ENCODE measurements at regions not wholly inside any gene's neighbourhood (a gene's known extent, or its start where the extent isn't known, plus 50 kb on each side); places are given as distances from the start of the nearest gene placed in this dataset.

- Histone ChIP-seq H4K20me1 (replicated peaks in 1 of 2; ENCODE audit: control insufficient read depth in 1 of 2, insufficient read depth in 2 of 2, low read length in 2 of 2) (no peaks in the 10 kb centered on the region), H3K23me2 (ENCODE audit: low read depth, low read length) (no peaks in the 10 kb centered on the region; the same call in 1 of the 2 replicates), H2BK120ac (replicated peaks; ENCODE audit: low read depth, low read length) (no peak overlapping the region), H3K18ac (ENCODE audit: extremely low read depth, low read length) (no peak overlapping the region), H4K91ac (replicated peaks; ENCODE audit: insufficient read length, low read length) (no peak overlapping the region), H3K79me1 (ENCODE audit: low read depth, low read length) (no peaks in the 10 kb centered on the region; the same call in 1 of the 2 replicates), H3K4me2 (ENCODE audit: insufficient read depth in 1 of 2, low read depth in 2 of 2, low read length in 2 of 2) (no peak overlapping the region), H2BK20ac (ENCODE audit: low read length) (no peak overlapping the region), H3K9me3 (ENCODE audit: insufficient read depth in 2 of 2, low read depth in 1 of 2, low read length in 1 of 2) (no peaks in the 10 kb centered on the region), H2BK12ac (ENCODE audit: low read depth, low read length) (no peak overlapping the region), H3K56ac (replicated peaks; ENCODE audit: insufficient read length, low read depth, low read length) (no peak overlapping the region), H3K4me3 (ENCODE audit: extremely low read depth in 1 of 4, insufficient read depth in 2 of 4, low read depth in 3 of 4, low read length in 4 of 4) (no peak overlapping the region), H2AFZ (ENCODE audit: low read length) (no peak overlapping the region), H4K8ac (ENCODE audit: extremely low read depth, insufficient read depth, low read length) (no peak overlapping the region), H4K5ac (ENCODE audit: insufficient read length, low read depth, low read length) (no peak overlapping the region), H3K36me3 (ENCODE audit: control insufficient read depth in 2 of 4, insufficient read depth in 4 of 4, low read length in 3 of 4) (peaks cover 0 to 2% (median 0%) of the 10 kb centered on the region in 4 experiments; a peak in 1 of 8 replicates), H3K27ac (ENCODE audit: low read depth, low read length) (no peak overlapping the region), H3K23ac (ENCODE audit: insufficient read length) (no peak overlapping the region), H3K79me2 (ENCODE audit: control insufficient read depth in 1 of 2, insufficient read depth in 2 of 2, low read length in 2 of 2) (peaks cover 0 to 17% of the 10 kb centered on the region in 2 experiments; a peak in 2 of 4 replicates), H3K4ac (replicated peaks; ENCODE audit: insufficient read length, low read depth, low read length) (no peak overlapping the region), H3K14ac (ENCODE audit: insufficient read length) (no peak overlapping the region), H3K9ac (replicated peaks in 1 of 4; ENCODE audit: extremely low read depth in 1 of 4, low read depth in 3 of 4, low read length in 3 of 4) (no peak overlapping the region), H3K4me1 (replicated peaks in 1 of 4; ENCODE audit: control insufficient read depth in 3 of 4, insufficient read depth in 4 of 4, low read length in 3 of 4) (peaks cover 0 to 20% (median 14%) of the 10 kb centered on the region in 4 experiments; a peak in 5 of 7 replicates), H2AK5ac (ENCODE audit: low read depth, low read length) (no peak overlapping the region), H2BK5ac (ENCODE audit: low read depth, low read length) (no peak overlapping the region), H3K27me3 (replicated peaks in 1 of 4; ENCODE audit: control insufficient read depth in 3 of 4, extremely low read depth in 1 of 4, insufficient read depth in 3 of 4, low read length in 3 of 4) (no peaks in the 10 kb centered on the region), H2BK15ac (ENCODE audit: low read length) (no peak overlapping the region)
- FAIRE-seq: no peak
- ChIA-PET POLR2A (ENCODE audit: partially characterized antibody) (interaction anchor here (1.0 kb wide), 1 partner anchor 12 kb away, joined by 3 read pairs; no protein-coding TSS in a partner anchor), CTCF (ENCODE audit: partially characterized antibody) (interaction anchor here (0.6 to 1.3 kb wide), 3 partner anchors 10 to 101 kb away, joined by 3 to 5 read pairs (median 3); no protein-coding TSS in a partner anchor)
- DNase-seq (ENCODE audit: low read depth in 1 of 2, low spot score in 2 of 2): no peak
- 86% methylated on average over 3 of the region's 3 CpGs; no CpG with 5 or more reads in 1 of the 2 experiments for WGBS, 2 experiments (ENCODE audit: extremely low coverage in 1 of 2, insufficient coverage in 1 of 2, insufficient read length in 1 of 2, insufficient replicate concordance in 2 of 2, low coverage in 1 of 2, low lambda C conversion rate in 2 of 2, missing lambda C conversion rate in 1 of 2)
- TF ChIP-seq USF2 (IDR thresholded peaks at IDR 0.05; ENCODE audit: low read length) (no peak), MAX (IDR thresholded peaks at IDR 0.05) (no peak), NANOG (IDR thresholded peaks at IDR 0.05; ENCODE audit: insufficient read depth, low read depth, low read length, poor library complexity, severe bottlenecking) (no peak), CBX5 (IDR thresholded peaks at IDR 0.05; ENCODE audit: low read depth, low read length) (no peak), BACH1 (IDR thresholded peaks at IDR 0.05; ENCODE audit: low read length) (no peak), JUN (IDR thresholded peaks at IDR 0.05; ENCODE audit: low read depth, low read length) (no peak), SIN3A (conservative IDR thresholded peaks at IDR 0.05 in 1 of 2, IDR thresholded peaks at IDR 0.05 in 1 of 2; ENCODE audit: low read depth in 1 of 2, low read length in 2 of 2) (no peak)
Measured at GRCh38 chr11:92409956-92410355, 185.3 kb downstream of the FAT3 start.
